GM12892 (cell line): ENCODE measurements at regions not wholly inside any gene's neighbourhood (a gene's known extent, or its start where the extent isn't known, plus 50 kb on each side); places are given as distances from the start of the nearest gene placed in this dataset.

Source experiments
- POLR2A ChIP-seq: IDR thresholded peaks from 2 replicates; pipeline ENCODE4 v1.6.1; 2011; ENCODE audit warnings: low read depth, low read length, control low read depth
- POLR2AphosphoS5 ChIP-seq: IDR thresholded peaks from 2 replicates; pipeline ENCODE4 v1.6.1; 2011; ENCODE audit warnings: low read depth, low read length, control low read depth
- TAF1 ChIP-seq: IDR thresholded peaks from 2 replicates; pipeline ENCODE4 v1.6.1; 2011; ENCODE audit warnings: low read depth, mild to moderate bottlenecking, control low read depth, low read length, borderline replicate concordance

GRCh38 chr2:145935016-145935415 is 1415.1 kb upstream of the ZEB2 start:
- no peak for TF ChIP-seq TAF1
- no peak for TF ChIP-seq POLR2AphosphoS5
- no peak for TF ChIP-seq POLR2A
